Neural progenitor cell (in vitro differentiated cells): ENCODE measurements at regions not wholly inside any gene's neighbourhood (a gene's known extent, or its start where the extent isn't known, plus 50 kb on each side); places are given as distances from the start of the nearest gene placed in this dataset.

Experiments used
- DNase-seq: peaks from one replicate; pipeline ENCODE4 v3.0.0-alpha.2; 2016; ENCODE audit warnings: low spot score
- H2AFZ ChIP-seq: fragments of 200-600 bp; sonication (generic); replicated peaks from 2 replicates; pipeline ENCODE4 v1.6.1; 2016; ENCODE audit warnings: antibody characterized with exemption
- H3F3A ChIP-seq: fragments of 200-600 bp; sonication (generic); 2 replicates; pipeline ENCODE4 v1.6.1; 2016; ENCODE audit warnings: antibody characterized with exemption, low read depth
- H3K27ac ChIP-seq: fragments of 200-600 bp; sonication (generic); 2 replicates; pipeline ENCODE4 v1.5.1; 2016; ENCODE audit warnings: mild to moderate bottlenecking
- H3K27me3 ChIP-seq: fragments of 200-600 bp; sonication (generic); 2 replicates; pipeline ENCODE4 v1.6.1; 2016; ENCODE audit warnings: mild to moderate bottlenecking, moderate library complexity
- H3K36me3 ChIP-seq: fragments of 200-600 bp; sonication (generic); 2 replicates; pipeline ENCODE4 v1.5.1; 2016
- H3K4me1 ChIP-seq: fragments of 200-600 bp; sonication (generic); 2 replicates; pipeline ENCODE4 v1.6.1; 2016; ENCODE audit warnings: mixed run types
- H3K4me2 ChIP-seq: fragments of 200-600 bp; sonication (generic); 2 replicates; pipeline ENCODE4 v1.6.1; 2016
- H3K4me3 ChIP-seq: fragments of 200-600 bp; sonication (generic); 2 replicates; pipeline ENCODE4 v1.5.1; 2016
- H3K79me2 ChIP-seq: fragments of 200-600 bp; sonication (generic); 2 replicates; pipeline ENCODE4 v1.6.1; 2016; ENCODE audit warnings: low read depth
- H3K9ac ChIP-seq: fragments of 200-600 bp; sonication (generic); 2 replicates; pipeline ENCODE4 v1.6.1; 2016
- H3K9me3 ChIP-seq: fragments of 200-600 bp; sonication (generic); 2 replicates; pipeline ENCODE4 v1.5.1; 2016; ENCODE audit warnings: low read depth
- H4K20me1 ChIP-seq: fragments of 200-600 bp; sonication (generic); 2 replicates; pipeline ENCODE4 v1.6.1; 2016; ENCODE audit warnings: low read depth
- H3K27ac Mint-ChIP-seq: 3 replicates; pipeline ENCODE4 v1.8.0; 2021; ENCODE audit warnings: mixed read lengths
- H3K27me3 Mint-ChIP-seq: 2 replicates; pipeline ENCODE4 v1.8.0; 2022; ENCODE audit warnings: low read depth, mild to moderate bottlenecking, inconsistent platforms, moderate library complexity, mixed read lengths; ENCODE audit not compliant: insufficient read depth
- H3K36me3 Mint-ChIP-seq: 3 replicates; pipeline ENCODE4 v1.8.0; 2021; ENCODE audit warnings: mixed read lengths
- H3K4me1 Mint-ChIP-seq: 3 replicates; pipeline ENCODE4 v1.8.0; 2021; ENCODE audit warnings: mixed read lengths
- H3K4me3 Mint-ChIP-seq: 3 replicates; pipeline ENCODE4 v1.8.0; 2021; ENCODE audit warnings: mild to moderate bottlenecking, moderate library complexity, mixed read lengths
- H3K9me3 Mint-ChIP-seq: 3 replicates; pipeline ENCODE4 v1.8.0; 2020; ENCODE audit warnings: mixed read lengths
- CTCF ChIP-seq: fragments of 200-600 bp; sonication (generic); IDR thresholded peaks from 2 replicates; pipeline ENCODE4 v1.5.1; 2017; ENCODE audit warnings: antibody characterized with exemption, mild to moderate bottlenecking
- EZH2 ChIP-seq: fragments of 200-600 bp; sonication (generic); IDR thresholded peaks from 2 replicates; pipeline ENCODE4 v1.6.1; 2017; ENCODE audit warnings: antibody characterized with exemption, mild to moderate bottlenecking, moderate library complexity
- EZH2phosphoT487 ChIP-seq: fragments of 200-600 bp; sonication (generic); IDR thresholded peaks from 2 replicates; pipeline ENCODE4 v1.6.1; 2017; ENCODE audit warnings: antibody characterized with exemption

- Histone ChIP-seq H3K4me1 (peaks cover 14% of the 10 kb centered on the region), H3K4me3 (no peak overlapping the region), H3K27ac (no peak overlapping the region), H3K4me2 (no peak overlapping the region), H4K20me1 (no peaks in the 10 kb centered on the region), H3K36me3 (no peaks in the 10 kb centered on the region), H3K27me3 (no peaks in the 10 kb centered on the region), H3K79me2 (no peaks in the 10 kb centered on the region), H3F3A (no peaks in the 10 kb centered on the region), H2AFZ (peak overlapping the region; percentile 47), H3K9me3 (no peaks in the 10 kb centered on the region), H3K9ac (no peak overlapping the region)
- Mint-ChIP-seq H3K9me3 (peaks cover 3% of the 10 kb centered on the region), H3K36me3 (no peaks in the 10 kb centered on the region), H3K4me3 (no peak overlapping the region), H3K4me1 (peaks cover 3% of the 10 kb centered on the region), H3K27ac (no peak overlapping the region), H3K27me3 (no peaks in the 10 kb centered on the region)
- TF ChIP-seq EZH2 (no peak), CTCF (no peak), EZH2phosphoT487 (no peak)
- DNase-seq, result no peak
These were observed 83.5 kb upstream of the GRPR start for GRCh38 chrX:16039834-16040233.

- Histone ChIP-seq H3K4me3 (no peak overlapping the region), H3K79me2 (no peaks in the 10 kb centered on the region), H3K27ac (no peak overlapping the region), H3K9me3 (no peaks in the 10 kb centered on the region), H3K36me3 (no peaks in the 10 kb centered on the region), H3K27me3 (no peaks in the 10 kb centered on the region), H3F3A (no peaks in the 10 kb centered on the region), H3K9ac (no peak overlapping the region), H3K4me2 (no peak overlapping the region), H2AFZ (peak overlapping the region; percentile 47), H4K20me1 (no peaks in the 10 kb centered on the region), H3K4me1 (peaks cover 14% of the 10 kb centered on the region)
- TF ChIP-seq EZH2 (no peak), CTCF (no peak), EZH2phosphoT487 (no peak)
- no peak overlapping the region for H3K27ac Mint-ChIP-seq
- H3K36me3 Mint-ChIP-seq, result no peaks in the 10 kb centered on the region
- H3K9me3 Mint-ChIP-seq, result no peaks in the 10 kb centered on the region
- no peaks in the 10 kb centered on the region for H3K4me1 Mint-ChIP-seq
- DNase-seq, result no peak
- H3K27me3 Mint-ChIP-seq, result no peaks in the 10 kb centered on the region
- H3K4me3 Mint-ChIP-seq, result no peak overlapping the region
These were observed 84.0 kb upstream of the GRPR start for GRCh38 chrX:16039363-16039762.

GRCh38 chrX:16033331-16033730 lies 90.0 kb upstream of the GRPR start:
- H3K27ac ChIP-seq, result no peak overlapping the region

More at GRCh38 chrX:16033331-16033730, 90.0 kb upstream of the GRPR start:
- Mint-ChIP-seq H3K4me1 (peaks cover 8% of the 10 kb centered on the region), H3K27ac (no peak overlapping the region), H3K27me3 (peaks cover 3% of the 10 kb centered on the region), H3K36me3 (no peaks in the 10 kb centered on the region), H3K9me3 (no peaks in the 10 kb centered on the region), H3K4me3 (no peak overlapping the region)
- Histone ChIP-seq H3K9ac (no peak overlapping the region), H4K20me1 (no peaks in the 10 kb centered on the region), H3K9me3 (no peaks in the 10 kb centered on the region), H2AFZ (no peak overlapping the region), H3K36me3 (no peaks in the 10 kb centered on the region), H3K4me1 (peaks cover 4% of the 10 kb centered on the region), H3K4me3 (no peak overlapping the region), H3K79me2 (no peaks in the 10 kb centered on the region), H3K4me2 (no peak overlapping the region), H3K27me3 (no peaks in the 10 kb centered on the region), H3F3A (no peaks in the 10 kb centered on the region)
- TF ChIP-seq EZH2, result no peak
- TF ChIP-seq CTCF, result no peak
- no peak for TF ChIP-seq EZH2phosphoT487
- no peak for DNase-seq
